HFFc6 (cell line): ENCODE measurements at regions not wholly inside any gene's neighbourhood (a gene's known extent, or its start where the extent isn't known, plus 50 kb on each side); places are given as distances from the start of the nearest gene placed in this dataset.

Experiments used
- DNase-seq: peaks from one replicate; pipeline ENCODE4 v3.0.0-alpha.2; 2018
- H3K27ac Mint-ChIP-seq: 2 replicates; pipeline ENCODE4 v1.8.0; 2020; ENCODE audit warnings: mild to moderate bottlenecking, mixed read lengths
- H3K27me3 Mint-ChIP-seq: 2 replicates; pipeline ENCODE4 v1.8.0; 2021; ENCODE audit warnings: mild to moderate bottlenecking, moderate library complexity, mixed read lengths; ENCODE audit not compliant: insufficient read depth
- H3K36me3 Mint-ChIP-seq: 2 replicates; pipeline ENCODE4 v1.8.0; 2021; ENCODE audit warnings: low read depth, mixed read lengths
- H3K4me1 Mint-ChIP-seq: 2 replicates; pipeline ENCODE4 v1.8.0; 2020; ENCODE audit warnings: low read depth, mixed read lengths
- H3K4me3 Mint-ChIP-seq: 2 replicates; pipeline ENCODE4 v1.8.0; 2020; ENCODE audit warnings: mild to moderate bottlenecking, moderate library complexity, mixed read lengths
- H3K9me3 Mint-ChIP-seq: 2 replicates; pipeline ENCODE4 v1.8.0; 2020; ENCODE audit warnings: mild to moderate bottlenecking, mixed read lengths
- TF ChIP-seq, protein P1 (sequence below): fragments of 200-600 bp; sonication (generic); IDR thresholded peaks from 2 replicates; pipeline ENCODE4 v1.5.0; 2021; ENCODE audit warnings: antibody characterized with exemption, mild to moderate bottlenecking

DNA sequence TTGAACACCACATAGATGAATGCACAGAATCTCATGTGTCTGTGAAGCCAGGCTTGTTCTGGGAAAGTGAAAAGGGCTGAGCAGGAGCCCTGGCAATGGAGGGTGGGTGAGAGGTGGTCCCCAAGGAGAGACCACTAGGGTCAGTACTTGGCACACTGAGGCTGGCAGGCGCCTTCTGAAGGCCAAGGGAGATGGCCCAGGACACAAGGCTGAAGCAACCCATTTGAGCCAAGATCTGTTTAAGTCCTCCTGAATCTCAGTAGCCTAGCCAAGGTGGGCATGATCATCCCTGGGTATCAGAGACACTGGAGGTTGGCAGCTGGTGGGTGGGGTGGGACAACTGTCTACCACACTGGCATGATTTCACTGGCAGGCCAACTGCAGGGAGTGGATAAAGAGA, 1741.2 kb downstream of the TP53TG3F start:
- Mint-ChIP-seq H3K4me1 (no peaks in the 10 kb centered on the region), H3K9me3 (peaks cover 32% of the 10 kb centered on the region), H3K4me3 (no peak overlapping the region), H3K36me3 (no peaks in the 10 kb centered on the region), H3K27ac (no peak overlapping the region), H3K27me3 (no peaks in the 10 kb centered on the region)
- no peak for DNase-seq
- TF ChIP-seq, protein P1, sequence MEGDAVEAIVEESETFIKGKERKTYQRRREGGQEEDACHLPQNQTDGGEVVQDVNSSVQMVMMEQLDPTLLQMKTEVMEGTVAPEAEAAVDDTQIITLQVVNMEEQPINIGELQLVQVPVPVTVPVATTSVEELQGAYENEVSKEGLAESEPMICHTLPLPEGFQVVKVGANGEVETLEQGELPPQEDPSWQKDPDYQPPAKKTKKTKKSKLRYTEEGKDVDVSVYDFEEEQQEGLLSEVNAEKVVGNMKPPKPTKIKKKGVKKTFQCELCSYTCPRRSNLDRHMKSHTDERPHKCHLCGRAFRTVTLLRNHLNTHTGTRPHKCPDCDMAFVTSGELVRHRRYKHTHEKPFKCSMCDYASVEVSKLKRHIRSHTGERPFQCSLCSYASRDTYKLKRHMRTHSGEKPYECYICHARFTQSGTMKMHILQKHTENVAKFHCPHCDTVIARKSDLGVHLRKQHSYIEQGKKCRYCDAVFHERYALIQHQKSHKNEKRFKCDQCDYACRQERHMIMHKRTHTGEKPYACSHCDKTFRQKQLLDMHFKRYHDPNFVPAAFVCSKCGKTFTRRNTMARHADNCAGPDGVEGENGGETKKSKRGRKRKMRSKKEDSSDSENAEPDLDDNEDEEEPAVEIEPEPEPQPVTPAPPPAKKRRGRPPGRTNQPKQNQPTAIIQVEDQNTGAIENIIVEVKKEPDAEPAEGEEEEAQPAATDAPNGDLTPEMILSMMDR: no peak

GRCh38 chr16:35201151-35201550, 1741.7 kb downstream of the TP53TG3F start:
- peaks cover 27% of the 10 kb centered on the region for H3K9me3 Mint-ChIP-seq
- H3K27me3 Mint-ChIP-seq: no peaks in the 10 kb centered on the region
- H3K4me1 Mint-ChIP-seq: no peaks in the 10 kb centered on the region
- TF ChIP-seq, protein P1: no peak
- H3K36me3 Mint-ChIP-seq: no peaks in the 10 kb centered on the region
- DNase-seq: no peak
- no peak overlapping the region for H3K4me3 Mint-ChIP-seq
- no peak overlapping the region for H3K27ac Mint-ChIP-seq

GRCh38 chr16:35203636-35204035, 1744.2 kb downstream of the TP53TG3F start:
- Mint-ChIP-seq H3K27me3 (no peaks in the 10 kb centered on the region; the same call in 1 of the 2 replicates), H3K9me3 (peaks cover 16% of the 10 kb centered on the region), H3K36me3 (no peaks in the 10 kb centered on the region), H3K4me1 (no peaks in the 10 kb centered on the region), H3K27ac (no peak overlapping the region), H3K4me3 (no peak overlapping the region)
- TF ChIP-seq, protein P1: no peak
- DNase-seq: no peak

GRCh38 chr16:35207059-35207999, 1747.9 kb downstream of the TP53TG3F start:
- Mint-ChIP-seq H3K36me3 (no peaks in the 10 kb centered on the region), H3K9me3 (peaks cover 4% of the 10 kb centered on the region; the same call in 1 of the 2 replicates)
- DNase-seq: no peak

DNA sequence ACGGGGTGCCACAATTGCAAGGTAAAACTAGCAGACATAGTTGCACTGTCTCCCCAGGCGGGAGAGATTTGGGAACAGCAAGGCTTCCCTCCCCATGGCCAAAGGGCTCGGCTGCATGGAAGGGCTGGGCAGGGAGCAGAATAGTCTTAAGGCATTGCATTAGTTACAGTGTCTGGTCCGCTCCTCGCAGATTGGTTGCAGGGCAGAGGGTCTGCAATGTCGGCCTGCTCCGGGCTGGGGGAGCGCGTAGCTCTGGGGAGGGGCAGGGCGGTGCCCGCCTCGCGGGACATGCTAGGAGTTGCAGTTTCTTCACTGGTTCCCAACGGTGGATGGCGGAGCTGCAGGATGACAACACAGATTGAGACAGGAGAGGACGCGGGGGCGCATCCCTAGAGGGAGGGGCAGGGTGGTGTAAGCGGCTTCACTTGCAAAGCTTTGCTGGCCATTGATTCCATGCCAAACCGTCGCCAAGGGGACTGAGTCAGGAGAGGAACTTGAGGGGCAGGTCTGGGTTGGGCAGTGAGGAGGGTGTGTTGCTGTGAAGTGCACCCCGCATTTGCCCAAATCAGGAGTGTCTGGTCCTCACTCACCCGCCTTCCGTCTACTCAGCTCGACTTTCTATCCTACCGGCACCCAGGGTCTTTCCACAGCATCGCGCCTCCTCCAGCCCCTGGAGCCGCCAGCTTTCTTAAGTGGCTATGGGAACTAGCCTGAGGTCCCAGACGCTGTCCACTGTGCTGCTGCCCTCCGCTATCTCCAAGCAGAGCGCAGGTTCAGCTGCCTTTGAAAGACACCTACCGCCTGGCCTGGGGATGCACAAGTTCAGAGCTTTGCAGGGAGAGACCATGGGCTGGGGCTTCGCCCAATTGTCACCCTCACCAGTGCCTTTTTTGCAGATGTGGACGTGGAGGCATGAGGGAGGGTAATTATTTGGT, 1748.9 kb downstream of the TP53TG3F start:
- Mint-ChIP-seq H3K36me3 (no peaks in the 10 kb centered on the region), H3K9me3 (peaks cover 4% of the 10 kb centered on the region; the same call in 1 of the 2 replicates)
- TF ChIP-seq, protein P1: no peak

More at GRCh38 chr16:35207059-35207999, 1747.9 kb downstream of the TP53TG3F start:
- Mint-ChIP-seq H3K27ac (no peak overlapping the region), H3K4me3 (no peak overlapping the region), H3K27me3 (no peaks in the 10 kb centered on the region; the same call in 1 of the 2 replicates), H3K4me1 (no peaks in the 10 kb centered on the region)
- TF ChIP-seq, protein P1: no peak

More for the DNA sequence above, 1748.9 kb downstream of the TP53TG3F start:
- Mint-ChIP-seq H3K27ac (no peak overlapping the region), H3K4me3 (no peak overlapping the region), H3K27me3 (no peaks in the 10 kb centered on the region; the same call in 1 of the 2 replicates), H3K4me1 (no peaks in the 10 kb centered on the region)
- no peak for DNase-seq
